Skin of body (tissue), 1 donor: ENCODE measurements at regions not wholly inside any gene's neighbourhood (a gene's known extent, or its start where the extent isn't known, plus 50 kb on each side); places are given as distances from the start of the nearest gene placed in this dataset.

Source experiments
- DNase-seq: peaks from one replicate; lab custom pipeline; 2025; lab: John Stamatoyannopoulos, UW

DNA sequence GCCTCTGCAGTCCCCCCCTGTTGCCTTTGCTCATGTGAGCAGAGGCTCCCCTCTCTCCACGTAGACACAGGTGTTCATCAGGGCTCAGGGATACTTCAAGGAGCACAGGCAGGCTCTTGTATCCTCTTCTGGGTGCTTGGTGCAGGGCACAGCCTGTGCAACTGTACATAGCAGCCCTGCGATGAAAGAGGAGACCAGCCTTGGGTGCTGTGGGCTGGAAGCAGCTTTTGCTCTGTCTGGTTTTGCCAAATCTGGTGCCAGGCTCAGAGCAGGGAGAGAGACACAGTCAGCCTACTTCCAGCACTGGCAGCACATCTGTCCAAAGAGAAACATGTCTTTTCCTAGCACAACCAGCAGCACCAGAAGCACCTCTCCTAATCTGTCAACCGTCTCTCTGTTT is 132.1 kb downstream of the ETS2 start:
- no peak for DNase-seq

DNA sequence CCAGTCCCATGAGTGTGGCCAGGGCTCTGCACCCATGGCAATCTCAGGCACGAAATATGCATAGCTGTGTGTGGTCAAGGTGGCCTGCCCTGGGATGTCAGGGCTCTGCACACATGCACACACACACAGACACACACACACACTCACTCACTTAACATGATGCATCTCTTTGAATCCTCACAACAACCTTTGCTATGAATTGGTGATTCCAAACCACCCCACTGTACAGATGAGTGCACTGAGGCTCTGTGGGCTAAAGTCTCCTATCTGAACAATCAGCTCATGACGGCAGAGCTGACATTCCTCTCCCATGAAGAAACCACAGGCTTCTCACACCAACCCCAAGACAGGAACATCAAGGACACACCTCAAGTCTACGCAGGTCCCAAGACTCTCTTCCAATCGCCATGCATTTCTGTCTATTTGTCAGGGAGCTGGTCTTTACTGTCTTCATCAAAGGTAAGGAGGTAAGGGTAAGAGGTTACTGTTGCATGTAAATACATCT is 131.6 kb downstream of the ETS2 start:
- DNase-seq: no peak

DNA sequence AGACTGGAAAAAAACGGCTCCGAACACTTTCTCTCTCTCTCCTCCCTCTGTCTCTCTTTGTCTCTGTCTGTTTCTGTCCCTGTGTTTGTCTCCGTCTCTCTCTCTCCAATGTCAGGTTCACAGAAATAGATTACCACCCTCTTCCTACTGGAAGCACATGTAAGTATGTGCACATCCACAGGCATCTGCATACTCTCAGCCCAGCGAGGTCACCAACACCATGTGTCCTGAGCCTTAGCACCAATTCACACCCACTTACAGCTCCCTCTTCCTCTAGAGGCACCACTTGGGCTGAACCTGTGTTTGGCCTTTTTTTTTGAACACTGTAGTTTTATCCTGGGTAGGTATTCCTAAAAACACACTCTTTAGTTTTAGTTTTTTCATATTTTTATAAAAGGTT is 130.5 kb downstream of the ETS2 start:
- DNase-seq: no peak

DNA sequence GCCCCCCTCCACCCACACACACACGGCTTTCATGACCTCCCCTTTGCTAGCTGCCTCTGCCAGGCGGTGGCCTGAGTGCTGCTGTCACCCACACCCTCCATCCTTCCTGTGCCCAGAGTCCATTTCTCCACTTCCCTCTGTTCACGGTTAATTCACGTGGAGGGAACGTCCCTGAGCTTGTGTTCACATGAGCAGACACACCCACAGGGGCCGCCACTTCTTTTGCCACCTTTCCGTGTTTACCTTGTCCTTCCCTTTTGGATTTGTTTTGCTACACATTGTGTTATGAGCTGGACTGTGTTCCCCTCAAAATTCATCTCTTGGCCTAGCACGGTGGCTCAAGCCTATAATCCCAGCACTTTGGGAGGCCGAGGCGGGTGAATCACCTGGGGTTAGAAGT is 128.0 kb downstream of the ETS2 start:
- DNase-seq: no peak

DNA sequence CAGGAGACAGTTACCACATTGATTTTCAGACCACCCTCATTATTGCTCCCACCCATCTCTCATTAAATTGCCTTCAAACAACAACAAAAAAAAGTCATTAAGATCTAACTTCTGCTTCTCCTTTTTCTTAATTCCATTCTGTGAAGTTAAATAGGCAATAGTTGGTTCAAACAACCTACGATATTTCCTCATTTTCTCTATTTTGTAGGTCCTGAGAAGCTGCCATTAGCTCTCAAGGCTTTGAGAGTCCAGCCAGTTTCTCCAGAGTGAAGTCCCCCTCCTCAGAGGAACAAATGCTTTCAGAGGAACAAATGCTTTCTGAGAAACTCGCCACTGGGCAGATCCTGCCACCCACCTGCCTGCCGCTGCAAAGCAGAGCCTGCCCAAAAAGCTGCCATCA is 125.6 kb downstream of the ETS2 start:
- no peak for DNase-seq

DNA sequence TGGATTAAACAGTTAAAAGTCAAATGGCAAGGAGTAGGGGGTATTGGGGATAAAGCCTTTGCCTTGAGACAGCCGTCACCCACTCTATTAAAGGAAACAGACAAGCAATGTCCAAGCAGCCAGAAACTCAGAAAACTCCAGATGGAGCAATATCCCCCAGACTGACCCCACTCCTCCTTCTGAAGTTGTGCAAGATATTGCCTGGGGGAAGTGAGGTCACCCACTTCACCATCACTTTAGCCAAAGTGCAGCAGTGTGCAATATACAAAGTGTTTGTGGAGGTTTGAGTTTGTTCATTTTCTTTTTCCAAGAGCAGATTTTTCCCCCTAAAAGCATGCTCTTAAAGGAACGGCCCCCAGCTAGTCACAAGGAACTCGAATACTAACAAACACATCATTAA is 125.1 kb downstream of the ETS2 start:
- peak; percentile 64 for DNase-seq

DNA sequence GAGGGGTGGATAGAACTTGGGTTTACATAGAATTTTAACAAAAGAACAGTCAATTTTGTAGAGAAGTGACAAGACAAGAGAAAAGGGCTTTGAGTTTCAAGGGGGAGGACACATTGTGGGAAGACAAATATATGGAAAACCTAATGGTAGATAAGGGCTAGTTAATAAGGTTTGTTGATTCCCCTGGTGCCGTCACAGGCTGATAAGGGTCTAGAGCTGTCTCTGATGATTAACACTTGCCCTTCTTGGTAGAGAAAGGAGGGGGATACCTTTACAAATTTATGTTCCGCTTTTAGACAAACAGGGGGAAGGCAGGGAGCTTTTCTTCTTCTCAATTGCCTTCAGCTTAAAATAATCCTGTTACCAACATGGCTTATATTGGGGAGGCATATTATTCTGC is 124.3 kb downstream of the ETS2 start:
- DNase-seq: no peak

DNA sequence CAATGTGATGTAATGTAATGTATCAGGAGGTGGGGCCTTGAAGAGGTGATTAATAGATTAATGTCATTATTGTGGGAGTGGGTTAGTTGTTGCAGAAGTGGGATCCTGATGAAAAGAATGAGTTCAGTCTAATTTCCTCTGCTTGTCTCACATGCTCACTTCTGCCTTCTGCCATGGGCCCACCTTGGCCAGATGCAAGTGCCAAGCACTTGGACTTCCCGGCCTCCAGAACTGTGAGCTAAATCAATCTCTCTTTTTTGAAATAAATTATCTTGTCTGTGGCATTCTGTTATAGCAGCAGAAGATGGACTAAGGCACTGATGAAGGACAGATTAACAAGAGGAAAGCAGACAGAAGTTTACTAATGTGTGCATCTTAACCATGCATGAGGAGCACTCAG is 123.9 kb downstream of the ETS2 start:
- no peak for DNase-seq

DNA sequence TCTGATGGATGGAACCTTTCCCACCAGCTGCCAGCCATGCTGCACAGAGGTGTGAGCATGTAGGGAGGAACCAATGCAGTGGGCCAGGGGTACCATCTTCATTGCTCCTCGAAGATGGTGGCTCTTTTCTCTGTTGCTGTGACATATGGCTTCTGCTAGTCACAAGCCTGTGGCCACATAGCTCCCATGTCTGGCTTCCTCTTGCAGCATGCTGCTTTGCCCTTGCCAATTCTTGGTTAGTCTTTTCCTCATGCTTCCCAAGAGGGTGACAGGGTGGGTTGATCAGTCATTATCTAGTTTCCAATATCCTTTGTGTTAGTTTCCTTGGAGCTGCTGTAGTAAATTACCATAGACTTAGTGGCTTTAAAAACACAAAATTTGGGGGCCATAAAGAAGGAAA is 123.4 kb downstream of the ETS2 start:
- no peak for DNase-seq

DNA sequence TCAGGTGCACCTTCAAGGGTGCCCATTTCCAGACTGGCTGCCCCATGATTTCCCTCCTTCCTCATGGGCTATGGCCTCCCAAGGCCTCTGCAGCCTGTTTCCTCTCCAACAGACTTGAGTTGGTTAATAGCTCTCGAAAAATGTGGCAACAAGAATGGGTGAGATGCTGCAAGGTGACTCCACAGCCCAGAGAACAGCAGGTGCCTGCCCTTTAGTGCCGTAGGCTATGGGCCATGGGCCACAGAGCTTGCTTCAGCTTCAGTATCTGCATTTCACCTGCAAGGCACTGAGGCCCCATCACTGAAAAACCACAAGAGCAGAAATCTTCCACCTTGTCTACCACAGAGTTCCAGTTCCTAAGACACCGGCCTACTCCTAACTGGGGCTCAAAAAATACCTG is 122.0 kb downstream of the ETS2 start:
- no peak for DNase-seq

DNA sequence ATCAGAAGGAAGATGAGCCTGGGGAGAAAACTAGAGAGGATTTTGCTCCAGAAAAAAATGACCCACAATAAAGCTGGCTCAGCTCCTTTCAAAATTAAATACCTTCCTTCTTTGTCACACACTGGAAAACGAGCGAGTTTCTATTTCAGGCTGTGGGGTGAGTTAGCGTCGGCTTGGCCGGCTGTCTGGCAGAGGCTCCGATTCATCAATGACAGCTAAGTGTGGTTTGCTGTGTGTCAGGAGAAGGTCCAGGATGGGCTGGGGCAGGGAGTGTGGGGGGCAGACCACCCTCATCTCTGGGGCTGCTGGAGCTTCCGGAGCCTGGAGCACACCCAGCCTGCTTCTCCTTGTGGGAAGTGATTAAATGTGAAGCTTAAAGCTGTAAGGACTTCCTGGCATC is 120.2 kb downstream of the ETS2 start:
- DNase-seq: peak; percentile 91

DNA sequence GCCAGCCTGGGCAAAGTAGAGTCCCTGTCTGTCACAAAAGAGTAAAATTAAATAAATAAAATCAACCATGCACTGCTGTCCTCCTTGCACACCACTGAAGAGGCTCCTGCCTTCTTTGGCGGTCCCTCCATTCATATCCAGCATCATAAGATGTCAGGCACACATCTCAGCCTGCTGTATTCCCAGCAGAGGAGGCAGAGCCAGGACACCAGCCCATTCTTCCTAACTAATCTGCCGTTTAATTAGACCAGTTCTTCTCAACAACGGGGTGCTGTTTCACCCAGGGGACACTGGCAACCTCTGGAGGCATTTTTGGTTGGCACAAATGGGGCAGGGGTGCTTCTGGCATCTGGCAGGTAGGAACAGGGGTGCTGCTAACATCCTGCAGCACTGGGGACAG is 119.7 kb downstream of the ETS2 start:
- DNase-seq: no peak

DNA sequence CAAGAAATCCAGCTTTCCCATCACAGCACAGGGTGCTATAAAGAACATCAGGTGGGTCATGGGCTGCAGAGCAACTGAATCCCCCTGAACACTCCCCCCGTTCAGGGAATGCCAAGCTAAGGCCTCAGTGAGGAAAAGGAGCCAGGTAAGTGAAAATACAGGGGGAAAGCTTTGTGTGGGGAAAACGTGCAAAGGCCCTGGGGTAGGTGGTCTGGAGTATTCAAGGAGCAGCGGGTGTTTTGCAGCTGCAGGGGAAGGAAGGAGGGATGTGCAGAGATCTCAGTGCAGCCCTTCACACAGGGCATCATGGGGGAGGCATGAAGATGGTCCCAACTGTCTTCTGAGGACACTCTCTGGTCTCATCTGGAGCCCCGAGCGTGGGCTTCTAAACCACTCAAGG is 119.2 kb downstream of the ETS2 start:
- DNase-seq: no peak

DNA sequence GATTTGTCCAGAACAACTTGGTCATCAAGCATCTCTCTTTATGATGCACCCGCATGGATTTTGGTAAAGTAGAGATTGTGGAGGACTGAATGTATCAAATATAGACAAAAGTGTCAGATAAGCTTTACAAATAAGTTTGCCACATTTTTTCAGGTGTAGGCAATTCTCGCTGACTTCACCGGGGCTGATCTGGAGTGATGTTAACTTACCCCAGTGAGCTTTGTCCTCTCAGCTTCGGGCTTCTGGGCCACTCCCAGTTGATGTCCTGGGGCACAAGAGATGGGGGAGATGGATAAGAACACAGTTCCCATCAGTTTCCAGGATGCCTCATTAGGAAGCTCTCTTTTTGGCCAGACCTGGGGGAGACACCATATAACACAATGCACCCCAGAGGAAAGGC is 117.7 kb downstream of the ETS2 start:
- no peak for DNase-seq

DNA sequence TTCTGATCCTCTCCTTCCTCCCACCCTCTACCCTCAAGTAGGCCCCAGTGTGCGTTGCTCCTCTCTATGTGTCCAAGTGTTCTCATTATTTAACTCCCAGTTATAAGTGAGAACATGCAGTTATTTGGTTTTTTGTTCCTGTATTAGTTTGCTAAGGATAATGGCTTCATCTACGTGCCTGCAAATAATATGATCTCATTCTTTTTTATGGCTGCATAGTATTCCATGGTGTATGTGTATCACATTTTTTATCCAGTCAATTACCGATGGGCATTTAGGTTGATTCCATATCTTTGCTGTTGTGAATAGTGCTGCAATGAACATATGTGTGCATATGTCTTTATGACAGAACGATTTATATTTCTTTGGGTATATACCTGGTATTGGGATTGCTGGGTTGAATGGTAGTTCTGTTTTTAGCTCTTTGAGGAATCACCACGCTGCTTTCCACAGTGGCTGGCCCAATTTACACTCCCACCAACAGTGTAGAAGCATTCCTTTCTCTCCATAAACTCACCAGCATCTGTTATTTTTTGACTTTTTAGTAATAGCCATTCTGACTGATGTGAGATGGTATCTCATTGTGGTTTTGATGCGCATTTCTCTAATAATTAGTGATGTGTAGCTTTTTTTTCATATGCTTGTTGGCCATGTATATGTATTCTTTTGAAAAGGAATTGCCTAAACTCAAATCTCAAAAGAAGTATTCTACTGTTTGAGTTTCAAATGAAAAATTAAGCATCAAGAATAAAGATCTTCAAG is 116.9 kb downstream of the ETS2 start:
- DNase-seq: no peak

DNA sequence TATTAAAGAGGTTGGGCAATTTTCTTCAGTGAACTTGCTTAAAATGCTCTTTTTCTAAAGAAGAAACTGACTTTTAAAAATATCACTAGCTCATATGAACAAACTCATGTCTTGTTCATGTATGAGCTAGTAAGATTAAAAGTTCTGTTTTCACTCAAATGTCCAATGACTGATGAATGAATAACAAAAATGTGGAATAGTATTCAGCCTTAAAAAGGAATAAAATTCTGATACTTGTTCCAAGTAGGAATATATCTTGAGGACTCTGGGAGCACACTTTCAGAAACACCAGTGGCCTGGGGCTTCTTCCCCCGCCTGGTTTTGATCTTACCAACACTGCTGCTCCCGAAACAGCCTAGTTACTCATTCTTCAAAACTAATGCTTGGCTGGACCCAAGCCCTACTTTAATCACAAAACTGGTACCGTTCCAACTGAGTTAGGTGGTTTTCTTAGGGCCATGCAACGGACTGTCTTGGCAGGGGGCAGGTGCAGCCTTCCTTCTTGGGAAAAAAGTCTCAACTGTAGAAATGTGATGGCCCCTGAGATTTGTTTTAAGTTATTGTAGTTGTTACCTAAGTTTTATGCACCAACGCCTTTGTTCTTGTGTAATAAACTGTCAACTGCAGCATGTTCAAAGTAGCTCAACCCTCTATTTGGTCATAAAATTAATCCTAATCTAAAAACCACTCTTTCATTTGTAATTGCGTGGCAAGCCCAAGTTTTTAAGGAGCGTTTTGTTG is 116.0 kb downstream of the ETS2 start:
- no peak for DNase-seq

DNA sequence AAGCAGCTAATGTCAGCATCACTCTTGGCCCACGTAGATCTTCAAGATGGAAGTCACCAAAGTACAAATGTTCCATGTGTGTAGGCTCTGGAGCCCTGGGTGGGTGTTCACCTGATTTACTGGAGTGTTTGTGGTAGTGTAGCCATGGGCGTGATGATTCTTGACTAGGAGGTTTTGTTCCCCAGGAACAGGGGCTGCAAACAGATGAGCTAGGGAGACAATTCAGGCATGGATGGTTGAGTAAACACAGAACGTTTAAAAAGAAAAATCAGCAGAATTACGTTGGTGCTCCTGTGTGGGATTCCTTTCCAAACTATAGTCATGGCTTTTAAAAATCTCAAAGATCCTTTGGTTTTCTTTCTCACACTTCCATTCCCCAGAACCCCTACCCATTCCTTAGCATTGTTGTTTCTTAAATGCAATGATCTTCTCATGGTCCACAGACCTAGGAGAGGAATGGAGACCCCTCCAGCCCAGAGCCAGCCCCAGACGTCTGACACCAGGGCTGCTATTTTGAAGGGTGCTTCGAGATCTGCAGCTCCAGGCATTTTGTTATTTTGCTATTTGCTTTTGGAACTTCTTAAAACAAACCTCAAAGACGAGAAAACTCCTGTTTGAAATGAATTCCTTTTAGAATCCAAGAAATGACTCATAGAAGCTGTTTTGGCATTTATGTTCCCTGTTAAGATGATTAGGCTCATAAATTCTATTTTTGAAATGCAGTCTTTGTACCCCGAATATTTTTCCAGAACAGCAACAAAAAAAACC is 115.1 kb downstream of the ETS2 start:
- DNase-seq: peak; percentile 83

DNA sequence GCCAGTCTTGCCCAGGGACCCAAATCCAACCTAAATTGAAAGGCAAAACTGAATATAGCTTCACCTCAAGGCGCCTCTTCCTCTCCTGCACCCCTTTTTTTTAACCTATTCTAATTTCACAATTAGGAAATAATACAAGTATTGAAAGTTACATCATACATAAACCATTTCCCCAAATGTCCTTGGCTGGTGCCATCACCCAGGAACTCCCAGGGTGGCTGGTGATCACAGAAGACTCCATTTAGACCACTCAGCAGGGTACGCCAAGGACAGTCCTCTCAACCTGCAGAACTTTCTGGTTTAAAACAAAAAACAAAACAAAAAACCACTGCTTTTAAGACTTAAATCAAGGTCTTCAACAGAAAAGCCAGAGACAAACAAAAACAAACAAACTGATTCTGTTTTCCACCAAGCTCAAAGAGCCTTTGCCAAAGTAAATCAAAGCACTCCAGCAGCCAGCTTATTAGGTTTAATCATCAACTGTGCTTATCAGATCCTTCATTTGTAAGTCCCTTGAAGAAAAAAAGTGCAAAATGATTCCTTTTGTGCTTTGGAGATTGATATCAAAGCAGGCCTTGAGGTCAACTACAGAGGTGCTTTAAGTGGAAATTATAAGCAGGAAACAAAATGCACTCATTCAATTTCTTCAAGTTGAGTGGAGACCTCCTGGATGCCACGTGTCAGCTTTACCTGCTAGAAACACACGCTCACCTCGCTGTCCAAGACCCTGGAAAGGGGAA is 113.0 kb downstream of the ETS2 start:
- DNase-seq: no peak

DNA sequence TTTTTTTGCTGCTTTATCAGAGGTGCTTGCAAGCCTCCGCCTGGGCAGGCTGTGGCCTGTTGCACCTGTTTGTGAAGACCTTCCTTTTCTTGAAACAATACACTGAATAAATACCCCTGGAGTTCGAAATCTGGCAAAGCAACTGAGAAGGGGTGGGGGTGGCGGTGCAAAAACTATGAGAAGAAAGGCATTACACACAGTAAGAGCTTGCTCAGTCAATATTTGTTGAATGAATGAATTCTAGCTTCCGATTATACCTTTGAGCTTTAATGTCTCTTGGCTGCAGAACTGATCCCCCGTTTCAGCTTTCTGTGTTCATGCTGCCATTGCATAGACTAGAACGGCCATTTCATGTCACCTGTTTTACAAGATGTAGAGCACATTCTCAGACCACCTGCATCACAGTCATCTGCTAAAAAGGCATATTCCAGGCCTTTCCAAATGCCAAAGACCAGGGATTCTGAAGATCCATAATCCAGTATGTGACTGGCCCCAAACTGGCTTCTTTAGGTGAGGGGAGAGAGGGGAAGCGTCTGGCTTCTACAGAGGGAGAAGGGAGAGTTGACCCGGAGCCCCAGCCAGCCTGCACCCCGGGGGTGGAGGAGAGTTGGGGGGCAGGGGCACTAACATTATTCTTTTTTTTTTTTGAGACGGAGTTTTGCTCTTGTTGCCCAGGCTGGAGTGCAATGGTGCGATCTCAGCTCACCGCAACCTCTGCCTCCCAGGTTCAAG is 111.5 kb downstream of the ETS2 start:
- no peak for DNase-seq

DNA sequence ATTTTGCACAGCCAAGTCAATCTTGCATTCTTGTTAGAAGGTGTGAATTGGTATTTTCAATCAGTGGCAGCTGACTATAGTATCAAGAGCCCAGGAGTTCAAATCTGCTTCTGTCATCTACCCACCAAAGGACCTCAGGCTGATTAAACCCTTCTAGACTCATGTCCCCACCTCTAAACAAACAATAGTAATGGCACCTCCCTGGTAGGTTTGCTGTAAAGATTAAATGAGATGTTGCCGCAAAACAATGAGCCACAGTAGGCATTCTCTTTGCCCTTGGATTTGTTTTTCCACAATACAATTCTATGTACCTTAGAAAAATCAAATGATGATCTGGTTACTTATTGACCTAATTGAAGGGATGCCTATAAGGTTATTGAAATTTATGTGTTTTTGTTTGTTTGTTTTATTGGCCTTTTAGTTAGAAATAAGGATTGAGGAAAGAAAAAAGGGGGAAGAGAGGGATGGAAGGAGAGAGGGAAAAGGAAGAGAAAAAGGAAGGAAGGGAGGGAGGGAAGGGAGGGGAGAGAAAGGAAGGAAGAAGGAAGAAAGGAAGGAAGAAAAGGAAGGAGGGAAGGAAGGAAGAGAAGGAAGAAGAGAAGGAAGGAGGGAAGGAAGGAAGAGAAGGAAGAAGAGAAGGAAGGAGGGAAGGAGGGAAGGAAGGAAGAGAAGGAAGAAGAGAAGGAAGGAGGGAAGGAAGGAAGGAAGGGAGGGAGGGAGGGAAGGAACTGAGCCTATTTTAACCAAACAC is 110.7 kb downstream of the ETS2 start:
- DNase-seq: no peak
